ENCODE measurements at regions not wholly inside any gene's neighbourhood (a gene's known extent, or its start where the extent isn't known, plus 50 kb on each side); places are given as distances from the start of the nearest gene placed in this dataset.

DNA sequence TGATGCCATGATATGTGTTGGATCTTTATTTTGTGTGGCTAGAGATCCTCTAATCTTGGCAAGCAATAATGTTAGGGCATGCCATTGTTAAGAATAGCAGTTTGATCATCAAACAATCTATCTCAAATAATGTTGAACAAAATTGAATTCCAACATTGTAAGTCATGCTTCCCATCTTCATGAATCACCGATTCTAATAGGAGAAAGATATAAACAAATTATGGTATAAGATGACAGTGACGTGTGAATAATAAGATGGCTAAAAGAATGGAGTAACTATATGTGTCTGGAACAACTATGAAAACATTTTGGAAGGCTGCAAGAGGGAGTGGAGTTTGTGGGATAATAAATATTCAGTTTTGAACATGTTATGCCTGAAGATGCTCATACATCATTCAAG, 208.4 kb downstream of the DTHD1 start:
- no peaks in the 10 kb centered on the region for H3K4me1 ChIP-seq
- no peaks in the 10 kb centered on the region for H3K9me3 ChIP-seq
- no peak for ATAC-seq
- 54 to 57% methylated on average over 2 of the region's 2 CpGs for WGBS, 2 donors (ENCODE audit: low coverage in 1 of 2)
- H3K4me3 ChIP-seq, result no peak overlapping the region
- TF ChIP-seq POLR2A (IDR thresholded peaks at IDR 0.05), result no peak
- no peak for TF ChIP-seq POLR2AphosphoS5 (IDR thresholded peaks at IDR 0.05)
- TF ChIP-seq, protein P1, sequence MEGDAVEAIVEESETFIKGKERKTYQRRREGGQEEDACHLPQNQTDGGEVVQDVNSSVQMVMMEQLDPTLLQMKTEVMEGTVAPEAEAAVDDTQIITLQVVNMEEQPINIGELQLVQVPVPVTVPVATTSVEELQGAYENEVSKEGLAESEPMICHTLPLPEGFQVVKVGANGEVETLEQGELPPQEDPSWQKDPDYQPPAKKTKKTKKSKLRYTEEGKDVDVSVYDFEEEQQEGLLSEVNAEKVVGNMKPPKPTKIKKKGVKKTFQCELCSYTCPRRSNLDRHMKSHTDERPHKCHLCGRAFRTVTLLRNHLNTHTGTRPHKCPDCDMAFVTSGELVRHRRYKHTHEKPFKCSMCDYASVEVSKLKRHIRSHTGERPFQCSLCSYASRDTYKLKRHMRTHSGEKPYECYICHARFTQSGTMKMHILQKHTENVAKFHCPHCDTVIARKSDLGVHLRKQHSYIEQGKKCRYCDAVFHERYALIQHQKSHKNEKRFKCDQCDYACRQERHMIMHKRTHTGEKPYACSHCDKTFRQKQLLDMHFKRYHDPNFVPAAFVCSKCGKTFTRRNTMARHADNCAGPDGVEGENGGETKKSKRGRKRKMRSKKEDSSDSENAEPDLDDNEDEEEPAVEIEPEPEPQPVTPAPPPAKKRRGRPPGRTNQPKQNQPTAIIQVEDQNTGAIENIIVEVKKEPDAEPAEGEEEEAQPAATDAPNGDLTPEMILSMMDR (IDR thresholded peaks at IDR 0.05), result no peak
- no peak for TF ChIP-seq EP300 (IDR thresholded peaks at IDR 0.05)
- H3K27ac ChIP-seq, result no peak overlapping the region
- no peaks in the 10 kb centered on the region for H3K27me3 ChIP-seq
- H3K36me3 ChIP-seq, result no peaks in the 10 kb centered on the region

DNA sequence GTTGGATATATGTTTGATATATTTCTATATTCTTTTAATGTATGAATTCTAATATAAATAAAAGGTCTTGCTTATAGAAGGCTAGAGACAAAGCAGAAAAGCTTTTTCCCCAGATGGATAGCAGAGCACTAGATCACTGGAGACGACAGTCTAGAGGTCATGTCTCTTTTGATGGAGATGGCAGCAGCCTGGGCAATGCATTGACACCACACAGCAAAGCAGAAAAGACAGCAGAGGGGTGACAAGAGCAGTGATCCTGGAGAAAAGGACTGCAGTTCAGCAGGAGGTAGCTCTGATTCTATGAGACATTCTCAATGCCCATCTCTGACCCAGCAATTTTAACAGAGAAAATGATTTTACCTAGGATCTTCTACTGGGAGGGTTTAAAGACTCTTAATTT, 210.6 kb downstream of the DTHD1 start:
- H3K27ac ChIP-seq, result no peak overlapping the region
- H3K4me3 ChIP-seq, result no peak overlapping the region
- 44 to 67% methylated on average over 1 of the region's 1 CpG for WGBS, 2 donors (ENCODE audit: low coverage in 1 of 2)
- no peaks in the 10 kb centered on the region for H3K9me3 ChIP-seq
- TF ChIP-seq POLR2A (IDR thresholded peaks at IDR 0.05), result no peak
- no peaks in the 10 kb centered on the region for H3K4me1 ChIP-seq
- H3K36me3 ChIP-seq, result no peaks in the 10 kb centered on the region
- ATAC-seq, result no peak
- H3K27me3 ChIP-seq, result no peaks in the 10 kb centered on the region

DNA sequence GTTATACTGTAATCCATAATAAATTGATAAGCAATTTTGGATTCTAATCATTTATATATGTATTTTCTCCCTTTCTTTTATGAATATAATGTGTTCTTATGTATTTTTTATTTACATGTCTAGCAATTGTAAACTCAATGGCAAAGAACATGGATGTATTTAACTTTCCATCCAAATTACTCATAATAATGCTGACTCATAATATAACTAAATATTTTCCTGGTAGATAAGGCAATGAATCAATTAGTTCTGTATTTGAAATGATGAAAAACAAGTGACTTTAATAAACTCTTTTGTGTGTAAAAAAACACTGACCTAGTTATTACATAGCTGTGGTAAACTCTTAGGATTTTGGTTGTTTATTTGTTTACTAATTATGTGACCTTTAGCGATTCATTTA, 211.2 kb downstream of the DTHD1 start:
- 82 to 88% methylated on average over 1 of the region's 1 CpG for WGBS, 2 donors (ENCODE audit: low coverage in 1 of 2)
- no peaks in the 10 kb centered on the region for H3K9me3 ChIP-seq
- ATAC-seq, result no peak
- no peak overlapping the region for H3K27ac ChIP-seq
- H3K4me1 ChIP-seq, result no peaks in the 10 kb centered on the region
- no peaks in the 10 kb centered on the region for H3K36me3 ChIP-seq
- H3K4me3 ChIP-seq, result no peak overlapping the region
- TF ChIP-seq POLR2AphosphoS5 (IDR thresholded peaks at IDR 0.05) (no peak), POLR2A (IDR thresholded peaks at IDR 0.05) (no peak), EP300 (IDR thresholded peaks at IDR 0.05) (no peak)
- TF ChIP-seq, protein P1 (IDR thresholded peaks at IDR 0.05), result no peak
- H3K27me3 ChIP-seq, result no peaks in the 10 kb centered on the region

DNA sequence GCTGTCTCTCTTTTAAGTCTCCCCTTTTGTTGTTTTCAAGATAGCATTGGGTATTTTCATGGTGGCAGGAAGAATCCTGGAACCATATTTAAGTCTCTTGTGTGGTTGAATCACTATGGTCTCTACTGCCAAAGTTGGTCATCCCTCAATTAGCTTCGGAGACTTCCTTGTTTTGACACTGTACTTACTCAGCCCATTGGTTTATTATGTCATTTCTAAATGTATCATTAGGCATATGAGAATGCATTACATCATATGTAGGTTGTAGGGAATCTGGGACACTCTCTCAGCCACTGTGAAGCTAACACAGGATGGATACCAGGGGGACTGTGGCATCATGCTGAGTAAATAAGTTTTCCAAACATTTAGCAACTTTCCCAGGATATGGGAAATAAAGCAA, 211.8 kb downstream of the DTHD1 start:
- H3K4me3 ChIP-seq, result no peak overlapping the region
- ATAC-seq, result no peak
- WGBS, 2 donors (ENCODE audit: low coverage in 1 of 2), result 50 to 75% methylated on average over 1 of the region's 1 CpG
- H3K27ac ChIP-seq, result no peak overlapping the region
- no peaks in the 10 kb centered on the region for H3K9me3 ChIP-seq
- H3K36me3 ChIP-seq, result no peaks in the 10 kb centered on the region
- H3K4me1 ChIP-seq, result no peaks in the 10 kb centered on the region
- H3K27me3 ChIP-seq, result no peaks in the 10 kb centered on the region
- no peak for TF ChIP-seq EP300 (IDR thresholded peaks at IDR 0.05)
- no peak for TF ChIP-seq POLR2A (IDR thresholded peaks at IDR 0.05)
- TF ChIP-seq, protein P1 (IDR thresholded peaks at IDR 0.05), result no peak
- no peak for TF ChIP-seq POLR2AphosphoS5 (IDR thresholded peaks at IDR 0.05)

DNA sequence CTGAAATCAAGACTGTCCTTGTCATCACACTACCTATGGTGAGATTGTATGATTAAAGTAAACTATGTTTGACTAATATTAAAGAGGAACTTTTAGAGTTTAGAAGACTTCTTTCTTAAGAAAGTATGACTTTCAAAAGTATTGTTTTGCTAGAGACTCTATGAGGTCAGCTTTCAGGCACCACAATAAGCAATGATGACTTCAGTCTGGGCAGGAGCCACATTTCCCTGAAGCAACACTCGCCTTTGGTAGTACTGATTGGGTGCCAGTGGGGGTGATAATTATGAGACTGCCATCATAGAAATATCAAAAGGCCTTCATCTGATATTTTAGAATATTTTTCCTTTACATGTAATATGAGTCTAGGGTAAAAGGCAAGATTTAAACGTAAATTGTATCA, 212.6 kb downstream of the DTHD1 start:
- no peaks in the 10 kb centered on the region for H3K36me3 ChIP-seq
- H3K4me3 ChIP-seq, result no peak overlapping the region
- WGBS, 2 donors (ENCODE audit: low coverage in 1 of 2), result 66 to 70% methylated on average over 2 of the region's 2 CpGs
- H3K27ac ChIP-seq, result no peak overlapping the region
- no peak for ATAC-seq
- no peaks in the 10 kb centered on the region for H3K4me1 ChIP-seq
- no peaks in the 10 kb centered on the region for H3K9me3 ChIP-seq
- no peak for TF ChIP-seq POLR2AphosphoS5 (IDR thresholded peaks at IDR 0.05)
- TF ChIP-seq POLR2A (IDR thresholded peaks at IDR 0.05), result no peak
- TF ChIP-seq, protein P1 (IDR thresholded peaks at IDR 0.05), result no peak
- no peak for TF ChIP-seq EP300 (IDR thresholded peaks at IDR 0.05)
- no peaks in the 10 kb centered on the region for H3K27me3 ChIP-seq
